H1 (cell line): ENCODE measurements at regions not wholly inside any gene's neighbourhood (a gene's known extent, or its start where the extent isn't known, plus 50 kb on each side); places are given as distances from the start of the nearest gene placed in this dataset.

ENCODE experiments used
- CTCF ChIA-PET: fragments of 300-600 bp; sonication (Branson Sonifier 250); formaldehyde crosslinking; loops from one replicate; lab custom pipeline; 2021; ENCODE audit not compliant: partially characterized antibody; lab: Charles Lee
- POLR2A ChIA-PET: fragments of 300-600 bp; sonication (Branson Sonifier 250); formaldehyde crosslinking; loops from one replicate; lab custom pipeline; 2021; ENCODE audit warnings: inconsistent platforms; ENCODE audit not compliant: partially characterized antibody; lab: Charles Lee
- DNase-seq, 2 experiments: peaks; one replicate each; pipeline versions ENCODE4 v3.0.0 to v3.0.0-alpha.2; 2010 to 2022; ENCODE audit warnings: low spot score in 2 of 2, low read depth in 1 of 2, mixed read lengths in 1 of 2
- FAIRE-seq: peaks from 2 replicates; lab custom pipeline; 2011; peaks lifted over from hg19 to GRCh38; lab: Jason Lieb, UNC
- H2AFZ ChIP-seq: 2 replicates; pipeline ENCODE4 v1.8.1; 2012; ENCODE audit warnings: low read length, inconsistent platforms
- H2AK5ac ChIP-seq: 2 replicates; pipeline ENCODE4 v1.6.1; 2013; ENCODE audit warnings: low read depth, low read length
- H2BK120ac ChIP-seq: replicated peaks from 2 replicates; pipeline ENCODE3; 2013; ENCODE audit warnings: low read depth, low read length, inconsistent platforms
- H2BK12ac ChIP-seq: 2 replicates; pipeline ENCODE4 v1.6.1; 2013; ENCODE audit warnings: low read depth, low read length
- H2BK15ac ChIP-seq: 2 replicates; pipeline ENCODE4 v1.6.1; 2013; ENCODE audit warnings: low read length
- H2BK20ac ChIP-seq: 2 replicates; pipeline ENCODE4 v1.6.1; 2013; ENCODE audit warnings: low read length
- H2BK5ac ChIP-seq: 2 replicates; pipeline ENCODE4 v1.6.1; 2013; ENCODE audit warnings: low read depth, low read length
- H3K14ac ChIP-seq: 2 replicates; pipeline ENCODE4 v1.6.1; 2013; ENCODE audit warnings: inconsistent platforms; ENCODE audit not compliant: insufficient read length
- H3K18ac ChIP-seq: 2 replicates; pipeline ENCODE4 v1.6.1; 2013; ENCODE audit warnings: low read length; ENCODE audit errors: extremely low read depth
- H3K23ac ChIP-seq: 2 replicates; pipeline ENCODE4 v1.6.1; 2013; ENCODE audit warnings: inconsistent platforms; ENCODE audit not compliant: insufficient read length
- H3K23me2 ChIP-seq: 2 replicates; pipeline ENCODE4 v1.6.1; 2013; ENCODE audit warnings: low read depth, low read length
- H3K27ac ChIP-seq: 2 replicates; pipeline ENCODE4 v1.6.1; 2011; ENCODE audit warnings: low read depth, low read length, inconsistent platforms
- H3K27me3 ChIP-seq, 4 experiments: replicated peaks in 1 of 4; 1 replicate in 1 of 4; 2 replicates in 3 of 4; pipeline versions ENCODE4 v1.6.1 to v1.8.1; 2011 to 2013; ENCODE audit warnings: low read length in 3 of 4, mild to moderate bottlenecking in 3 of 4, inconsistent platforms in 2 of 4, mixed read lengths in 2 of 4, moderate library complexity in 1 of 4; ENCODE audit not compliant: control insufficient read depth in 3 of 4, insufficient read depth in 3 of 4; ENCODE audit errors: extremely low read depth in 1 of 4
- H3K36me3 ChIP-seq, 4 experiments: 2 replicates each; pipeline versions ENCODE4 v1.6.1 to v1.8.1; 2011 to 2013; ENCODE audit warnings: mild to moderate bottlenecking in 4 of 4, low read length in 3 of 4, moderate library complexity in 2 of 4, control low read depth in 1 of 4, inconsistent platforms in 1 of 4; ENCODE audit not compliant: insufficient read depth in 4 of 4, control insufficient read depth in 2 of 4
- H3K4ac ChIP-seq: replicated peaks from 2 replicates; pipeline ENCODE3; 2013; ENCODE audit warnings: low read length, low read depth, mixed read lengths, inconsistent platforms; ENCODE audit not compliant: insufficient read length
- H3K4me1 ChIP-seq, 4 experiments: replicated peaks in 1 of 4; 1 replicate in 1 of 4; 2 replicates in 3 of 4; pipeline versions ENCODE4 v1.6.1 to v1.8.1; 2011 to 2013; ENCODE audit warnings: low read length in 3 of 4, inconsistent platforms in 2 of 4, mixed read lengths in 1 of 4; ENCODE audit not compliant: insufficient read depth in 4 of 4, control insufficient read depth in 3 of 4
- H3K4me2 ChIP-seq, 2 experiments: 2 replicates each; pipeline versions ENCODE4 v1.6.1 to v1.8.1; 2011 to 2013; ENCODE audit warnings: low read depth in 2 of 2, low read length in 2 of 2, control low read depth in 1 of 2, inconsistent platforms in 1 of 2, mild to moderate bottlenecking in 1 of 2; ENCODE audit not compliant: insufficient read depth in 1 of 2
- H3K4me3 ChIP-seq, 4 experiments: fragments of 200-600, 300-600 bp in 1 of 4; sonication (generic), shearing (Covaris generic), sonication (Bioruptor Twin) in 1 of 4; 2 replicates each; pipeline versions ENCODE4 v1.5.1 to v1.8.1; 2011 to 2016; ENCODE audit warnings: low read length in 4 of 4, low read depth in 3 of 4, control low read depth in 2 of 4, inconsistent platforms in 2 of 4, mild to moderate bottlenecking in 2 of 4, mixed read lengths in 1 of 4, moderate library complexity in 1 of 4; ENCODE audit not compliant: insufficient read depth in 2 of 4; ENCODE audit errors: extremely low read depth in 1 of 4
- H3K56ac ChIP-seq: replicated peaks from 2 replicates; pipeline ENCODE3; 2013; ENCODE audit warnings: low read depth, mild to moderate bottlenecking, mixed read lengths, low read length, inconsistent platforms; ENCODE audit not compliant: insufficient read length
- H3K79me1 ChIP-seq: 2 replicates; pipeline ENCODE4 v1.6.1; 2013; ENCODE audit warnings: low read depth, low read length, control low read depth
- H3K79me2 ChIP-seq, 2 experiments: 2 replicates each; pipeline versions ENCODE4 v1.6.1 to v1.8.1; 2012 to 2013; ENCODE audit warnings: low read length in 2 of 2, mild to moderate bottlenecking in 2 of 2, inconsistent platforms in 1 of 2; ENCODE audit not compliant: insufficient read depth in 2 of 2, control insufficient read depth in 1 of 2
- H3K9ac ChIP-seq, 4 experiments: replicated peaks in 1 of 4; 1 replicate in 1 of 4; 2 replicates in 3 of 4; pipeline versions ENCODE4 v1.6.1 to v1.8.1; 2011 to 2013; ENCODE audit warnings: low read depth in 3 of 4, low read length in 3 of 4, control low read depth in 2 of 4, mild to moderate bottlenecking in 2 of 4, moderate library complexity in 2 of 4, inconsistent platforms in 1 of 4; ENCODE audit errors: extremely low read depth in 1 of 4
- H3K9me3 ChIP-seq, 2 experiments: 2 replicates each; pipeline versions ENCODE4 v1.6.1 to v1.8.1; 2012 to 2013; ENCODE audit warnings: mild to moderate bottlenecking in 2 of 2, moderate library complexity in 2 of 2, control low read depth in 1 of 2, inconsistent platforms in 1 of 2, low read depth in 1 of 2, low read length in 1 of 2, mixed read lengths in 1 of 2; ENCODE audit not compliant: insufficient read depth in 2 of 2
- H4K20me1 ChIP-seq, 2 experiments: replicated peaks in 1 of 2; 2 replicates each; pipeline versions ENCODE3 to v1.8.1; 2011 to 2013; ENCODE audit warnings: inconsistent platforms in 2 of 2, low read length in 2 of 2, mild to moderate bottlenecking in 1 of 2; ENCODE audit not compliant: insufficient read depth in 2 of 2, control insufficient read depth in 1 of 2
- H4K5ac ChIP-seq: 2 replicates; pipeline ENCODE4 v1.6.1; 2013; ENCODE audit warnings: low read length, low read depth, mixed read lengths, inconsistent platforms; ENCODE audit not compliant: insufficient read length
- H4K8ac ChIP-seq: 2 replicates; pipeline ENCODE4 v1.8.0; 2013; ENCODE audit warnings: mild to moderate bottlenecking, moderate library complexity, low read length, inconsistent platforms; ENCODE audit not compliant: insufficient read depth; ENCODE audit errors: extremely low read depth
- H4K91ac ChIP-seq: replicated peaks from 2 replicates; pipeline ENCODE3; 2013; ENCODE audit warnings: low read length, mixed read lengths, inconsistent platforms; ENCODE audit not compliant: insufficient read length
- BACH1 ChIP-seq: IDR thresholded peaks from 2 replicates; pipeline ENCODE4 v1.6.1; 2012; ENCODE audit warnings: low read length, improper control_type of control experiment
- CBX5 ChIP-seq: fragments of 300-800, 300-1000 bp; sonication (generic); IDR thresholded peaks from 2 replicates; pipeline ENCODE4 v1.7.1; 2016; ENCODE audit warnings: antibody characterized with exemption, low read length, low read depth
- CREB1 ChIP-seq: IDR thresholded peaks from 2 replicates; pipeline ENCODE4 v1.6.1; 2012; ENCODE audit warnings: inconsistent platforms
- CTBP2 ChIP-seq: IDR thresholded peaks from 2 replicates; pipeline ENCODE4 v1.7.0; 2011; ENCODE audit warnings: borderline replicate concordance, mild to moderate bottlenecking, moderate library complexity, mixed read lengths, low read length; ENCODE audit not compliant: insufficient read depth, insufficient read length
- FOSL1 ChIP-seq: IDR thresholded peaks from 2 replicates; pipeline ENCODE4 v1.6.1; 2011; ENCODE audit warnings: mild to moderate bottlenecking, low read depth, low read length, moderate library complexity; ENCODE audit not compliant: insufficient read depth
- GABPA ChIP-seq: IDR thresholded peaks from 2 replicates; pipeline ENCODE4 v1.6.1; 2011; ENCODE audit warnings: mild to moderate bottlenecking, low read length, moderate library complexity, borderline replicate concordance; ENCODE audit not compliant: insufficient read depth
- MAFK ChIP-seq: IDR thresholded peaks from 2 replicates; pipeline ENCODE4 v1.6.1; 2012; ENCODE audit warnings: low read depth, mild to moderate bottlenecking, improper control_type of control experiment, low read length
- NRF1 ChIP-seq: IDR thresholded peaks from 2 replicates; pipeline ENCODE4 v1.6.1; 2011; ENCODE audit warnings: mild to moderate bottlenecking, low read depth, low read length, improper control_type of control experiment
- POU5F1 ChIP-seq: IDR thresholded peaks from 2 replicates; pipeline ENCODE4 v1.6.1; 2011; ENCODE audit warnings: low read depth, mild to moderate bottlenecking, low read length, moderate library complexity
- RBBP5 ChIP-seq: IDR thresholded peaks from 2 replicates; pipeline ENCODE4 v1.7.1; 2012; ENCODE audit warnings: low read depth, mild to moderate bottlenecking, inconsistent platforms, low read length, moderate library complexity, borderline replicate concordance
- SP1 ChIP-seq: IDR thresholded peaks from 2 replicates; pipeline ENCODE4 v1.6.1; 2011; ENCODE audit warnings: low read depth, low read length
- WGBS, 2 experiments: shearing (Covaris generic) in 1 of 2; methylation state at CpG; one replicate each; pipeline versions ENCODE4 v1.1.6 to v1.1.7; 2013 to 2015; ENCODE audit warnings: low lambda C conversion rate in 2 of 2, mixed read lengths in 2 of 2, inconsistent platforms in 1 of 2, low coverage in 1 of 2, missing lambda C conversion rate in 1 of 2; ENCODE audit not compliant: insufficient replicate concordance in 2 of 2, insufficient coverage in 1 of 2, insufficient read length in 1 of 2; ENCODE audit errors: extremely low coverage in 1 of 2, missing lambda C conversion rate in 1 of 2; 5-methylcytosine and 5-hydroxymethylcytosine counted together

DNA sequence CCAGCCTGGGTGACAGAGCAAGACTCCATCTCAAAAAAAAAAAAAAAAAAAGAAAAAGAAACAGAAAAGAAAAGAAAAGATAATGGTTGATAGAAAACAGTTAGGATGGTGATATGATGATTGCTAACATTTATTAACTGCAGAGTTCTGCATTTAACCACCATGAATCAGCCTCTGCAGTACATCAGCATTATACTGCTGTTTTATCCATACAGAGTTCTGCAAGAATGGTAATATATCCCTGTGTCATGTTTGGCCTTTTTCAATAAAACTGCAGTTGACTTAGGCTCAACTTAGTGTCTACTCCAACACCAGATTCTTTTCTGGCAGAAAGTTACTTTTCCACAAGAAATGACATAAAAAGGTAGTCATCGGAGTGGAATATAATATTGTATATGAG is 62.6 kb downstream of the DUSP6 start:
- no peak overlapping the region for H3K18ac ChIP-seq
- H2BK20ac ChIP-seq: no peak overlapping the region
- DNase-seq (no peak), FAIRE-seq (no peak)
- H3K79me2 ChIP-seq: no peaks in the 10 kb centered on the region
- no peak overlapping the region for H4K91ac ChIP-seq
- H4K8ac ChIP-seq: no peak overlapping the region
- H2BK15ac ChIP-seq: no peak overlapping the region
- H3K4me1 ChIP-seq: no peaks in the 10 kb centered on the region
- no peaks in the 10 kb centered on the region for H3K36me3 ChIP-seq
- no peak overlapping the region for H4K5ac ChIP-seq
- POLR2A ChIA-PET: no interaction called here
- no peak overlapping the region for H3K23ac ChIP-seq
- H2AFZ ChIP-seq: no peak overlapping the region
- H2AK5ac ChIP-seq: no peak overlapping the region
- H4K20me1 ChIP-seq: no peaks in the 10 kb centered on the region
- H2BK120ac ChIP-seq: no peak overlapping the region
- WGBS, 2 experiments: 91 to 100% methylated on average over 1 of the region's 1 CpG
- CTCF ChIA-PET: no interaction called here
- H3K14ac ChIP-seq: no peak overlapping the region
- no peak overlapping the region for H3K56ac ChIP-seq
- no peak overlapping the region for H3K27ac ChIP-seq
- no peaks in the 10 kb centered on the region for H3K27me3 ChIP-seq
- H3K4ac ChIP-seq: no peak overlapping the region
- H3K4me3 ChIP-seq: no peak overlapping the region
- no peak overlapping the region for H3K9ac ChIP-seq
- H3K79me1 ChIP-seq: no peaks in the 10 kb centered on the region
- no peaks in the 10 kb centered on the region for H3K9me3 ChIP-seq
- no peak for TF ChIP-seq NRF1
- TF ChIP-seq MAFK: no peak
- TF ChIP-seq FOSL1: no peak
- TF ChIP-seq GABPA: no peak
- no peak for TF ChIP-seq CREB1
- TF ChIP-seq CTBP2: no peak
- no peak for TF ChIP-seq BACH1
- TF ChIP-seq RBBP5: no peak
- no peak for TF ChIP-seq SP1
- TF ChIP-seq POU5F1: no peak
- no peak for TF ChIP-seq CBX5
- H2BK12ac ChIP-seq: no peak overlapping the region
- H2BK5ac ChIP-seq: no peak overlapping the region
- H3K4me2 ChIP-seq: no peak overlapping the region
- H3K23me2 ChIP-seq: no peaks in the 10 kb centered on the region
